ENCODE measurements at regions not wholly inside any gene's neighbourhood (a gene's known extent, or its start where the extent isn't known, plus 50 kb on each side); places are given as distances from the start of the nearest gene placed in this dataset.

DNA sequence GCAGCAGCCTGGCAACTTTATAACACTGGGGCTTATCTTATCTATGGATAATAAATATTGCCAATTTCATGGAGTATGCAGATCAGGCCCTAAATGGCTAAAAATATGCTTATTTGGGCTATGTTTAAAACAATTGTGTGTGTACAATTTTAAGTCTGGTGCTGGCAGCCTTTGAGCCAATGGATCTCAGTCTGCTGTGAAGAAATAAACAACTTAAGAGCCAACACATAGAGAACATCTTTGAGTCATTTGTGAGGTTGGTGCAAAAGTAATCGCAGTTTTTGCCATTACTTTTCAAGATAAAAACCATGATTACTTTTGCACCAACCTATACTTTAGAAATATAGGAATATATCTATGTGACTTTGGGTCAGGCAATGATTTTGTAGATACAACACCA is 129.1 kb upstream of the CARMIL1 start:
- H3K79me2 ChIP-seq (ENCODE audit: control insufficient read depth, insufficient read depth, low read length), result no peaks in the 10 kb centered on the region
- H2AFZ ChIP-seq (ENCODE audit: low read length), result no peak overlapping the region
- TF ChIP-seq EZH2 (IDR thresholded peaks at IDR 0.05; ENCODE audit: low read length, missing control alignments), result no peak
- no peak overlapping the region for H3K4me2 ChIP-seq (ENCODE audit: extremely low read depth, insufficient read depth, low read length)
- no peaks in the 10 kb centered on the region for H3K4me1 ChIP-seq (ENCODE audit: control insufficient read depth, extremely low read depth, insufficient read depth, low read length)
- peak in 1 of 2 donors; percentile 30 for DNase-seq (ENCODE audit: low read depth in 2 of 2)
- H3K9me3 ChIP-seq (ENCODE audit: control insufficient read depth, insufficient read depth, low read depth, low read length), result no peaks in the 10 kb centered on the region
- no peak overlapping the region for H3K27ac ChIP-seq (ENCODE audit: insufficient read depth, low read length)
- H3K4me3 ChIP-seq (replicated peaks in 1 of 4; ENCODE audit: control extremely low read depth in 1 of 4, insufficient read depth in 1 of 4, low read depth in 3 of 4, low read length in 4 of 4), result no peak overlapping the region
- H3K36me3 ChIP-seq (ENCODE audit: control insufficient read depth, insufficient read depth, low read length), result no peaks in the 10 kb centered on the region
- H3K9ac ChIP-seq (ENCODE audit: insufficient read depth, low read length), result no peak overlapping the region
- no peaks in the 10 kb centered on the region for H4K20me1 ChIP-seq (ENCODE audit: control insufficient read depth, extremely low read depth, insufficient read depth, low read length)
- no peaks in the 10 kb centered on the region for H3K27me3 ChIP-seq (ENCODE audit: control insufficient read depth, insufficient read depth, low read length)

DNA sequence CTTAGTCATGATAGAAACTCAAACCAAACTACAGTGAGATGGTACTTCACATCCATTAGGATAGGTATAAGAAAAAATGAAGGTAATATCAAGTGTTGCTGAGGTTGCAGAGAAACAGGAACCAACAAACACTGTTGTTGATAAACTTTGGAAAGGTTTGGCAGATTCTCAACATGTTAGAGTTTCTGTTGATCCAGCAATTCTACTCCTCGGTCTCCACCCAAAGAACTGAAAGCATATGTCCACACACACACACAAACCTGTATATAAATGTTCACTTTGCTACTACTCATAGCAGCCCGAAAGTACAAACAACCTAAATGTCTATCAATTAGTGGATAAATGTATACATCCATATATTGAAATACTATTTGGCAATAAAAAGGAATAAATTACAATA is 128.3 kb upstream of the CARMIL1 start:
- Histone ChIP-seq H3K9ac (ENCODE audit: insufficient read depth, low read length) (no peak overlapping the region), H3K4me1 (ENCODE audit: control insufficient read depth, extremely low read depth, insufficient read depth, low read length) (no peaks in the 10 kb centered on the region), H2AFZ (ENCODE audit: low read length) (no peak overlapping the region), H3K27me3 (ENCODE audit: control insufficient read depth, insufficient read depth, low read length) (no peaks in the 10 kb centered on the region), H4K20me1 (ENCODE audit: control insufficient read depth, extremely low read depth, insufficient read depth, low read length) (no peaks in the 10 kb centered on the region), H3K4me2 (ENCODE audit: extremely low read depth, insufficient read depth, low read length) (no peak overlapping the region), H3K36me3 (ENCODE audit: control insufficient read depth, insufficient read depth, low read length) (no peaks in the 10 kb centered on the region), H3K4me3 (replicated peaks in 1 of 4; ENCODE audit: control extremely low read depth in 1 of 4, insufficient read depth in 1 of 4, low read depth in 3 of 4, low read length in 4 of 4) (no peak overlapping the region), H3K79me2 (ENCODE audit: control insufficient read depth, insufficient read depth, low read length) (no peaks in the 10 kb centered on the region), H3K9me3 (ENCODE audit: control insufficient read depth, insufficient read depth, low read depth, low read length) (no peaks in the 10 kb centered on the region), H3K27ac (ENCODE audit: insufficient read depth, low read length) (no peak overlapping the region)
- DNase-seq (ENCODE audit: low read depth in 2 of 2), result no peak
- TF ChIP-seq, protein P1, sequence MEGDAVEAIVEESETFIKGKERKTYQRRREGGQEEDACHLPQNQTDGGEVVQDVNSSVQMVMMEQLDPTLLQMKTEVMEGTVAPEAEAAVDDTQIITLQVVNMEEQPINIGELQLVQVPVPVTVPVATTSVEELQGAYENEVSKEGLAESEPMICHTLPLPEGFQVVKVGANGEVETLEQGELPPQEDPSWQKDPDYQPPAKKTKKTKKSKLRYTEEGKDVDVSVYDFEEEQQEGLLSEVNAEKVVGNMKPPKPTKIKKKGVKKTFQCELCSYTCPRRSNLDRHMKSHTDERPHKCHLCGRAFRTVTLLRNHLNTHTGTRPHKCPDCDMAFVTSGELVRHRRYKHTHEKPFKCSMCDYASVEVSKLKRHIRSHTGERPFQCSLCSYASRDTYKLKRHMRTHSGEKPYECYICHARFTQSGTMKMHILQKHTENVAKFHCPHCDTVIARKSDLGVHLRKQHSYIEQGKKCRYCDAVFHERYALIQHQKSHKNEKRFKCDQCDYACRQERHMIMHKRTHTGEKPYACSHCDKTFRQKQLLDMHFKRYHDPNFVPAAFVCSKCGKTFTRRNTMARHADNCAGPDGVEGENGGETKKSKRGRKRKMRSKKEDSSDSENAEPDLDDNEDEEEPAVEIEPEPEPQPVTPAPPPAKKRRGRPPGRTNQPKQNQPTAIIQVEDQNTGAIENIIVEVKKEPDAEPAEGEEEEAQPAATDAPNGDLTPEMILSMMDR (conservative IDR thresholded peaks at IDR 0.05 in 1 of 2, IDR thresholded peaks at IDR 0.05 in 1 of 2; ENCODE audit: low read depth in 1 of 2, low read length in 2 of 2), result no peak

DNA sequence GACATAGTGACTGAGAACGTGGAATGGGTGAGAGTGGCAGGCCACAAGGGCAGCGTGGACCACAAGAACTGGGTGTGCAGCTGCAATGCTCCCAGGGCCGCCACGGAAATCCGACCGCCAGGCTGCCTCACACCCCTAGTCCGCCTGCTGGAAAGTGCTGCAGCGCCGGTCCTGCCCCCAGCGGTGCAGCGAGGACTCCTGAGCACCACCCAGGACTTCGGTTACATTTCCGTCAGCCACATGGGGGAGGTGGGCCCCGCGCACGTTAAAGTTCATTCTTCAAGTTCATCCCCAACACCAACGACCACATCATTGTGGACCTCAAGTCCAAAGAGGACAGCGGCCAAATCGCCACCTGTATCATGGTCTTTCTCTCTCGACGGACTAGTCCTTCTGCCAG is 126.1 kb upstream of the CARMIL1 start:
- Histone ChIP-seq H3K4me1 (ENCODE audit: control insufficient read depth, extremely low read depth, insufficient read depth, low read length) (no peaks in the 10 kb centered on the region), H4K20me1 (ENCODE audit: control insufficient read depth, extremely low read depth, insufficient read depth, low read length) (no peaks in the 10 kb centered on the region), H3K9ac (ENCODE audit: insufficient read depth, low read length) (no peak overlapping the region), H3K36me3 (ENCODE audit: control insufficient read depth, insufficient read depth, low read length) (no peaks in the 10 kb centered on the region), H3K27me3 (ENCODE audit: control insufficient read depth, insufficient read depth, low read length) (no peaks in the 10 kb centered on the region), H3K79me2 (ENCODE audit: control insufficient read depth, insufficient read depth, low read length) (no peaks in the 10 kb centered on the region), H2AFZ (ENCODE audit: low read length) (no peak overlapping the region), H3K27ac (ENCODE audit: insufficient read depth, low read length) (no peak overlapping the region), H3K4me3 (replicated peaks in 1 of 4; ENCODE audit: control extremely low read depth in 1 of 4, insufficient read depth in 1 of 4, low read depth in 3 of 4, low read length in 4 of 4) (no peak overlapping the region), H3K4me2 (ENCODE audit: extremely low read depth, insufficient read depth, low read length) (no peak overlapping the region), H3K9me3 (ENCODE audit: control insufficient read depth, insufficient read depth, low read depth, low read length) (no peaks in the 10 kb centered on the region)
- no peak for TF ChIP-seq EZH2 (IDR thresholded peaks at IDR 0.05; ENCODE audit: low read length, missing control alignments)
- TF ChIP-seq, protein P1 (conservative IDR thresholded peaks at IDR 0.05 in 1 of 2, IDR thresholded peaks at IDR 0.05 in 1 of 2; ENCODE audit: low read depth in 1 of 2, low read length in 2 of 2), result no peak
- DNase-seq (ENCODE audit: low read depth in 2 of 2), result no peak

Data from fibroblast of lung (primary cell).